Thoracic aorta (tissue), 2 donors: ENCODE measurements at regions not wholly inside any gene's neighbourhood (a gene's known extent, or its start where the extent isn't known, plus 50 kb on each side); places are given as distances from the start of the nearest gene placed in this dataset.

ENCODE experiments used
- ATAC-seq: fragments of 150-250 bp; one replicate; pipeline ENCODE4 v1.8.0; 2017; ENCODE audit warnings: low read depth; ENCODE audit not compliant: insufficient number of reproducible peaks, low FRiP score
- DNase-seq: peaks from one replicate; pipeline ENCODE4 v3.0.0-alpha.2; 2020; ENCODE audit warnings: low spot score
- H3K27ac ChIP-seq, 2 donors: fragments of 200-600 bp; sonication (generic); 1 replicate in 1 of 2; 2 replicates in 1 of 2; pipeline ENCODE4 v1.5.1; 2016; ENCODE audit warnings: mild to moderate bottlenecking in 2 of 2, moderate library complexity in 2 of 2
- H3K27me3 ChIP-seq: fragments of 200-600 bp; sonication (generic); replicated peaks from 2 replicates; pipeline ENCODE4 v1.6.0; 2016; ENCODE audit warnings: mild to moderate bottlenecking; ENCODE audit not compliant: insufficient read depth
- H3K36me3 ChIP-seq: fragments of 200-600 bp; sonication (generic); one replicate; pipeline ENCODE4 v1.5.1; 2016
- H3K4me1 ChIP-seq, 2 donors: fragments of 200-600 bp; sonication (generic); 1 replicate in 1 of 2; 2 replicates in 1 of 2; pipeline versions ENCODE4 v1.5.1 to v1.6.0; 2016; ENCODE audit warnings: low read depth in 2 of 2, mild to moderate bottlenecking in 1 of 2; ENCODE audit not compliant: control insufficient read depth in 1 of 2
- H3K4me3 ChIP-seq: fragments of 200-600 bp; sonication (generic); 2 replicates; pipeline ENCODE4 v1.5.1; 2016; ENCODE audit warnings: mild to moderate bottlenecking
- H3K9me3 ChIP-seq: fragments of 200-600 bp; sonication (generic); 2 replicates; pipeline ENCODE4 v1.5.1; 2016
- CTCF ChIP-seq: fragments of 200-600 bp; sonication (generic); IDR thresholded peaks from one replicate; pipeline ENCODE4 v1.5.1; 2019; ENCODE audit warnings: antibody characterized with exemption

- H3K4me3 ChIP-seq: no peak overlapping the region
- no peaks in the 10 kb centered on the region for H3K36me3 ChIP-seq
- TF ChIP-seq CTCF: no peak
- H3K27me3 ChIP-seq: no peaks in the 10 kb centered on the region
- DNase-seq: no peak
- H3K4me1 ChIP-seq: no peaks in the 10 kb centered on the region
- H3K27ac ChIP-seq: no peak overlapping the region
- H3K9me3 ChIP-seq: peaks cover 6% of the 10 kb centered on the region
- ATAC-seq: no peak
Observed at GRCh38 chr2:238552226-238552625, 125.5 kb downstream of the ASB1 start.

- no peaks in the 10 kb centered on the region for H3K27me3 ChIP-seq
- no peak for TF ChIP-seq CTCF
- no peak overlapping the region for H3K27ac ChIP-seq
- ATAC-seq (no peak), DNase-seq (no peak)
- H3K4me1 ChIP-seq: no peaks in the 10 kb centered on the region
- H3K36me3 ChIP-seq: no peaks in the 10 kb centered on the region
- H3K4me3 ChIP-seq: no peak overlapping the region
- H3K9me3 ChIP-seq: peaks cover 6% of the 10 kb centered on the region
Observed at GRCh38 chr2:238553159-238553558, 126.4 kb downstream of the ASB1 start.

- Histone ChIP-seq H3K9me3 (peaks cover 6% of the 10 kb centered on the region), H3K36me3 (no peaks in the 10 kb centered on the region), H3K4me3 (no peak overlapping the region), H3K4me1 (no peaks in the 10 kb centered on the region), H3K27ac (no peak overlapping the region), H3K27me3 (no peaks in the 10 kb centered on the region)
- no peak for TF ChIP-seq CTCF
- no peak for ATAC-seq
- DNase-seq: no peak
Observed at GRCh38 chr2:238554468-238555315, 128.0 kb downstream of the ASB1 start.

GRCh38 chr2:238555786-238556542, 129.2 kb downstream of the ASB1 start:
- DNase-seq: no peak
- no peak for ATAC-seq
- TF ChIP-seq CTCF: no peak
- Histone ChIP-seq H3K27me3 (no peaks in the 10 kb centered on the region), H3K27ac (no peak overlapping the region), H3K4me1 (no peaks in the 10 kb centered on the region), H3K4me3 (no peak overlapping the region), H3K36me3 (no peaks in the 10 kb centered on the region), H3K9me3 (peaks cover 6% of the 10 kb centered on the region)

GRCh38 chr2:238557431-238557830, 130.7 kb downstream of the ASB1 start:
- no peak overlapping the region for H3K27ac ChIP-seq
- H3K4me3 ChIP-seq: no peak overlapping the region
- no peak for DNase-seq
- H3K36me3 ChIP-seq: no peaks in the 10 kb centered on the region
- no peaks in the 10 kb centered on the region for H3K4me1 ChIP-seq
- H3K27me3 ChIP-seq: no peaks in the 10 kb centered on the region
- ATAC-seq: no peak
- H3K9me3 ChIP-seq: peaks cover 6% of the 10 kb centered on the region
- TF ChIP-seq CTCF: no peak
